HK-2 (cell line): ENCODE measurements at regions not wholly inside any gene's neighbourhood (a gene's known extent, or its start where the extent isn't known, plus 50 kb on each side); places are given as distances from the start of the nearest gene placed in this dataset.

Source experiments
- DNase-seq: peaks from one replicate; pipeline ENCODE4 v3.0.0-alpha.2; 2018; ENCODE audit not compliant: unreplicated experiment

DNA sequence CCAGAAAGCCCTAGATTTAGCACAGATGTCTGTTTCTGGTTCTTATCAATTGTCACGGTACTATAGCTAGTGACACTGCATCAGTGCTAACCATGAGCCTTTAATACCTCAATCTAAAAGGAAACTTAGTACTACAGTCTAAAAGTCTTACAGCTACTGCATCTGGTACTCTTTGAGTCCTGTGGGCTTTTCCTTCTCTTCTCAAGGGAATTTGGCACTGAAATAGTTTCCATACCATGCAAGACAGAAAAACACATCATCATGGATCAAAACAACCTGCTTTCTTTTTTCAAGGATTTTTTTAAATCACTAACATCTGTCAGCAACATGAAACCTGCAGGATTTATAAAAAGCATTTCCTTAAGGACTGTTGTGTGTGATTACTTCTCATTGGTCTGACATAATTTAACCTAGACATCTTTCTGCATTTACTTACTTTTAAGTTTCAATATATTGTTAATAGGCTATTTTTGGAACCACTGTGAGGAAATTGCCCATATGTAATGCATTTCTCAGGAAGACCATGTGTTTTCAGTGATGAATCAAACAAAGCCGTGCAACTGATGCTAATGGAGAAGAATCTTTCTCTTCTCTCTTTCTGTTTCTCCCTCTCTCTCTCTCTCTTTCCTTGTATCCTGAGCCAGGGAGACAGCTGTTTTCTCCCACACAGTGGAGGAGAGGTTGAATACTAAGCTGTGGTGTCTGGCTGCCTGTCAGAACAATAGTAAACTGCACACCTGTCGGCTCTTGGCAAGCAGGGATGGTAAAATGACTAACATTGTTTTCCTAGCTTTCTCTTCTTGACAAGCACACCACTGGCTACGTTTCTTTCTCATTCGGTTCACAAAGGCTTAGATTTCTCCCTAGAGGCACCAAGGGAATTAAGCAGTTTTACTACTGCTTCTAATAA lies 273.4 kb downstream of the CSNK1G3 start:
- no peak for DNase-seq

- no peak for DNase-seq
Observed at GRCh38 chr5:123783421-123783820, 271.4 kb downstream of the CSNK1G3 start.

GRCh38 chr5:123778641-123779040 lies 266.7 kb downstream of the CSNK1G3 start:
- no peak for DNase-seq

DNA sequence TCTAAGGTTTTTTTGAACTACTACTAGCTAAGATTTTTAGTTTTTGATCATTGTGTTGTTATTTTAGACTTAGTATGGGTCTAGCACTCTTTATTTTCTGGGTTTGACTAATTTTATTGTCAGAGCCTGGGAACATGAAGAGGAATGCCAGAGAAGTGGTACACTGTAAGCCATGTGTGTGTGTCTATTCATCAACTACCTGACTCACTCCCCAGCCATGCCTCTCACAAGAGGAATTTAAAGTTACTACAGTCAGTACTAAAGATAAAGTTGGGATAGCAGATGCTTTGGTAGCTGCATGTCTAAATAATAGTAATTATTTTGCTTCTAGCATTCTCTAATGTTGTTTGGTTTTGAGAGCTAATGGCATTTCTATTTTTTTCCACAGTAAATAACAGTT lies 264.8 kb downstream of the CSNK1G3 start:
- DNase-seq: no peak

DNA sequence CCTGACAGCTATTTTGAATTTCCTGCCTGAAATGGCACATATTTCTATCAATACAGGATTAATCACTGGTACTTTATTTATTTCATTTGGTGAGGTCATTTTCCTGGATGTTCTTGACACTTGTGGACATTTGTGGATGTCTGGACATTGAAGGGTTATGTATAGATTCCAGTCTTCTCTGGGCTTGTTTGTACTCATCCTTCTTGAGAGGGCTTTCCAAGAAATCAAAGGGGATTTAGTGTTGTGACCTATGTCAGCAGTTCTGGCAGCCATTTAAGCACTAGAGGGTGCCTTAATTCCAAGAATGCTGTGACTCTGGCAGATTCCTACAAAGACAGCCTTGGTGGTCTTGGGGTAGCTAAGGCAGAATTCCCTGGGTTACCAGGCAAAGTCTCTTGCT lies 259.7 kb downstream of the CSNK1G3 start:
- no peak for DNase-seq

- DNase-seq: no peak
Observed at GRCh38 chr5:123763201-123763600, 251.2 kb downstream of the CSNK1G3 start.

DNA sequence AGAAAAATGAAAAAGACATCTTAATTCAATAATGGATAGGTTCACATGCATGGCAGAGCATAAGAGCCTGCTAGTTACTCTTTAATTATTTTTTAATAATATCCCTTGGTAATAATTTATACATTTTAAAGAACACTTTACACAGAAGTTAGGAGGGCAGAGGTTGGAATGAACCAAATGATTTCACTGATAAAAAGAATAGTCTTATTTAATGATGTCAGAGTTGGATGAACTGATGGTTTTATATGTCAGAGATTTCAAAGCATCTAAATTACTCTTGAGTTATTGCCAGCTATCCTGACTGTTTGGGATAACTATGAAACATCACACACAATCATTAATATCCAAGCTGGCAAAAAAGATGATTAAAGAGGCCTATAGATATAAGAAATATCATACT lies 244.8 kb downstream of the CSNK1G3 start:
- no peak for DNase-seq

GRCh38 chr5:123756318-123756665 lies 244.3 kb downstream of the CSNK1G3 start:
- DNase-seq: no peak

DNA sequence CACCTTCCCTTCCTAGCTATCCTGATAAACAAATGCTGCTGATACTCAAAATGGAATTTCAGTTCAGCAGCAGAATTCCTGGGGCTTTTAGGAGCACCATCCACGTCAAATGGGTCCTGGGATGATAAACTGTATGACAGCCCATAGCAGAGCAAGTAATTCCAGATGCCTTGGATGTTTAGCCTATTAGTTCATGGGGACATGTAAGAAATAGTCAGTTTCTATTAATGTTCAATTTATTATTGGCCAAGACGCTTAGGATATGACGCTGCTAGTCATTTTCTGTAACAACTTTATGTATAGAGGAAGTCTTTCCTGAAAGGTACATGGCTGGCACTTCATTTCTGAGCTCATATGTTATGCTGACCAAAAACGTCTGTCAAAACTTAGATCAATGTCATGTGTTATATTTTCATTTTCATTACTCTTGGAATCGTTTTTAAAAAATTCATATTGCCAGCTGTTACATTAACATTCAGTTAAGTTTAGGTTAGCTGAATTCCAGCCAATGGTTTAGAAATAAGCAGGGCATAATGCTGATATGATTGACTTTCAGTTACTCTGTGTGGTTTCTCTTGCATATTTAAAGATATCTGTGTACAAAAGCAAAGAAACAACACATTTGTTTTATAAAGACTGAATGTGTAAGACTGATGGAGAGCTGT lies 243.8 kb downstream of the CSNK1G3 start:
- no peak for DNase-seq

DNA sequence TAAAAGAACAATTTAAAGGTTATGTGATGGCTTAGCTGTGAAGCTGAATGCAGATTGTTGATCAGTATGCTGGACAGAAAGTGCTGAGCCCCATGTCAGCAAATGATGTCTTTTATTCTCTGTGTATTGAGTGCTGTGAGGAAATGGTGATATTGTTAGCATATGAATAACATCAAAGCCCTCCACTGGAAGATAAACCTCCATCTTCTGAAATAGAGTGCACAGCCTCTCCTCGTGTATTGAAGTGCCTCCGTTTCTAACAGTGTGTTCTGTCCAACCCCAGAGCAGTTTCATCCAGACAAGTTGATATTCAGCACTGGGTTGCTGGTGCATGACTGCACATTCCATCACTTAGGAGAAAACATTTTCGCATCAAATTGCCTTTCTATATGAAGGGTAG lies 242.9 kb downstream of the CSNK1G3 start:
- DNase-seq: no peak

DNA sequence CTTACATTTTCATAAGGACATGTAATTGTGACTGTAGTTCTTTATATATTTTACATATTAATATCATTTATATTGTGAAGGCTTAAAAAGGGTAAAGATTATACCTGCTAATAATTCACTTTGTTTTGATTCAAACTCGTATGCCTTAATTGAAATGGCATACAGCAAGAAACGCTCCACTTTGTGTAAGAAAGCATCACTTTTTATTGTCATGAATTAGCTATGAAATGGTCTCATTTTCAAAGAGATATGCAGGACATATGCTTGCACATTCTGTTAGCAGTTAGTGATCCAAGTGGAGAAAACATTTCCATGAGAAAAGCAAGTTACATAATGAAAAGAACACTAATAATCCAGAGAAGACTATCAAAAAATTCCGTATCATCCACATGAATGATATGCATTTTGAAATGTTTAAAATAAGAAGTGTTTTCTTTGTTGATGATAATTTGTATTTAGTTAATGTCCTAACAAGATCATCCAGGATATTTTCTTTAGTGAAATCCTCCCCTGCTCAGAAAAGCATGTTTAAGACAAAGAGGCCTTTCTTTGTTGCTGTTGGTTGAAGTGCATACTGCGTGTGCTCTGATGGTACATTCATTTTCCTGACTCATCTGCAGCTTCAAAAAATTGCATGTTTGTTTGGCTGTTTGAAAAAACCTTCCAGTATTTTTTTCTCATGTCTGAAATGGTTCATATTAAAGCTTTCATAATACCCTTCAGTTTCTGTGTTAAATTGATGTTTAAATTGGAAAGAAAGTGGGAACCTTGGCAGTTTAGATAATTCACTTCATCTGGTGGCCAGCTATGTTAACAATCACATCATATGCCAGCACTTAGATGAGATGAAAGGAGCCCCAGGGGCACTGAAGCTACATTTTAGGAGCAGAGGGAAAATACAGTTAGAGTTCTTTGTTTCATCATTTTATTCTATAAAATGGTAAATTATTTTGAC lies 242.2 kb downstream of the CSNK1G3 start:
- no peak for DNase-seq

- DNase-seq: no peak
Observed at GRCh38 chr5:123753180-123753936, 241.4 kb downstream of the CSNK1G3 start.

DNA sequence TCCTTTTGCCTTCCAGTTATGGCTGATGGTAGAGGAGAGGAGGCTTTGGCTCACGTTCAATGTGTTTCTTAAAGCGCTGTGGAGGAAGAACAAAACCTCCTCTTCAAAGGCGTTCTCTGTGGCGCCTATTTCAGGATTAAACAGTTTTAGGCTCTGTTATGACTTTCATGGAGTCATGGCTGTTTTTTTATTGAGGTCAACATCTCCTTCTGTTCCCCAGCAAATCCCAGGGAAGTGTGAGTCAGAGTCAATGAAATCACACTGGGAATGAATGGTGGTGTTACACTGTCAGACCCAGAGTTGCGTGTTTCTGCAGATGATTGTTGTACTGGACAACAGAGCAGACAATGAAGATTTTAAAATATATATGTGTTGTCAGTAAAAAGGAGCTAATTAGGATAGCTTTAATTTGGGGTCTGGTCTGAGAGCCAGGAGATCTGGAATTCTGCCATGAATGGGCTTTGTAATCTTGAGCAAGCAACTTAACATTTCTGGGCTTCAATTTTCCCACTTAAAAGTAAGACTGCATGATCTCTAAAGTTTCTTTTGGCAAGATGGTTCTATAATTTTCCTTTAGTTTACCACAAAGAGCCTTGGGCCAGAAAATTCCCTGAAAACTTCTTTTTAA lies 240.7 kb downstream of the CSNK1G3 start:
- no peak for DNase-seq

DNA sequence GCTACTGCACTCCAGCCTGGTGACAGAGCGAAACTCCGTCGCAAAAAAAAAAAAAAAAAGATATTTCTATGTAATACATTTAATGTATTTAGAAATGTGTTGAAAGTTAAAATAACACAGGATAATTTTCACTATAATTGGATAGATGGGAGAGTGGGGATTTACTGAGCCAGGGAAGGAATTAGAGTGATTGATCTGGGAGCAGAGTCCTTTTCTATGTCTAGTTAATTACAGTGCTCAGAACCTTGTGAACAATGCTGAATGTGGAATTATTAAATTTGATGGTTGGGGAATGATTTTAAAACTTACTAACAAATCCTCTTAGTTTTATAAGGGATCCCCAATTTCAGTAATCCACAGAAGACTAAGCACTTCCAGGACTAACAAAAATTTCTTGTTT lies 239.7 kb downstream of the CSNK1G3 start:
- DNase-seq: no peak

- no peak for DNase-seq
Observed at GRCh38 chr5:123748239-123748638, 236.3 kb downstream of the CSNK1G3 start.

GRCh38 chr5:123746683-123747360 lies 234.8 kb downstream of the CSNK1G3 start:
- DNase-seq: no peak

- DNase-seq: no peak
Observed at GRCh38 chr5:123743990-123744583, 232.1 kb downstream of the CSNK1G3 start.

GRCh38 chr5:123735384-123735783 lies 223.4 kb downstream of the CSNK1G3 start:
- DNase-seq: no peak

GRCh38 chr5:123732257-123732656 lies 220.3 kb downstream of the CSNK1G3 start:
- no peak for DNase-seq

DNA sequence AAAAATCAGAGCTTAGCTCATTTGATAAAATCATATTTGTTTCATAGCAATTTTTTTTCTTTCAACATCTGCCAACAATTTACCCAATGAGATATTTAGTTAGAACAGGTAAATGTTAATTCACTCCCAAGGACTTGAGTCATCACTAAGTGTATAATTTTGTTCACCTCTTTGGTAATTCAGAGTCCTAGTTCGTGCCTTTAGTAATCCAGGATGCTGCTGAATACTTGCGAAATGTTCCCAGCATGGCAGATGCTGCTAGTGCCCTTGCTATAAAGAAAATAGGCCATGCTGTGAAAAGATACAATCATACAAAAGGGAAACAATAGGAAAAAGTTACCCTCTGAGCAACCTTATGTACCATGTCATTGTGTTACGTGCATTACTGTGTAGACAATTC lies 210.5 kb downstream of the CSNK1G3 start:
- DNase-seq: no peak
